ENCODE measurements at regions not wholly inside any gene's neighbourhood (a gene's known extent, or its start where the extent isn't known, plus 50 kb on each side); places are given as distances from the start of the nearest gene placed in this dataset.
"Not testable (repeated sequence)": the region's sequence is repeated elsewhere in the genome, so short reads cannot be mapped to it uniquely, and the experiment has no call there.

DNA sequence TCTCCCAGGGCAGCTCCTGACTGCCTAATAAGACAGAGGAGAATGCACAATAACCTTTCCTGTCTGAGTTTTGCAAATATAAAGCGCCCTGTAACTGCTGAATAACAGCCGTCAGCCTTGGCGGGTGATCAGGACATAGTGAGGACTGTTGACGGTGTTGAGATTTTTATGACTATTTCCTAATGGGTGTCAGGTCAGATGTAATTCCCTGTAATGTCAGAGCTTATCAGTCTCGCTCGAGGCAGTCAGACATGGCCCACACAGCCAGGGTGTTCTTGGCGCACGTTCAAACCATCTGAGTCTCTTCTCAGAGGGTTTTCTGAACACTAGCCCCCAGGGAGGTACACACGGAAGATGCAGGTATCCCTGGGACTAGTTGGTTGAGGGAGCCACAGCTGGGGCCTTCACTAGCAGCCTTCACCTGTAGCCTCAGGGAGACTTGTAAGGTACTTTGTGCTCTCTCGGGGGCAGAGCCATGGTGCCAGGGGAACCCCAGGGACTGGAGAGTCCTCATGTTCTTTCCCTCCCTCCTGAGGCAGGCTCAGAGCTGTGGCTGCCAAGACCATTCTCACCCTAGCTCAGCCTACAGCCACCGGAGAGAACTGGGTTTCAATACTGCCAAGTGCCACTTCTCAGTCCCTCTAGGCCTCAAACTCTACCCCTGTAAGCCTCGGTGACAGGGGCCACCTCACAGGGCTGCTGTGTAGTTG lies 213.1 kb downstream of the UQCRFS1 start:
- H3K4me3 Mint-ChIP-seq (ENCODE audit: unreplicated experiment), result no peak overlapping the region
- TF ChIP-seq, protein P1, sequence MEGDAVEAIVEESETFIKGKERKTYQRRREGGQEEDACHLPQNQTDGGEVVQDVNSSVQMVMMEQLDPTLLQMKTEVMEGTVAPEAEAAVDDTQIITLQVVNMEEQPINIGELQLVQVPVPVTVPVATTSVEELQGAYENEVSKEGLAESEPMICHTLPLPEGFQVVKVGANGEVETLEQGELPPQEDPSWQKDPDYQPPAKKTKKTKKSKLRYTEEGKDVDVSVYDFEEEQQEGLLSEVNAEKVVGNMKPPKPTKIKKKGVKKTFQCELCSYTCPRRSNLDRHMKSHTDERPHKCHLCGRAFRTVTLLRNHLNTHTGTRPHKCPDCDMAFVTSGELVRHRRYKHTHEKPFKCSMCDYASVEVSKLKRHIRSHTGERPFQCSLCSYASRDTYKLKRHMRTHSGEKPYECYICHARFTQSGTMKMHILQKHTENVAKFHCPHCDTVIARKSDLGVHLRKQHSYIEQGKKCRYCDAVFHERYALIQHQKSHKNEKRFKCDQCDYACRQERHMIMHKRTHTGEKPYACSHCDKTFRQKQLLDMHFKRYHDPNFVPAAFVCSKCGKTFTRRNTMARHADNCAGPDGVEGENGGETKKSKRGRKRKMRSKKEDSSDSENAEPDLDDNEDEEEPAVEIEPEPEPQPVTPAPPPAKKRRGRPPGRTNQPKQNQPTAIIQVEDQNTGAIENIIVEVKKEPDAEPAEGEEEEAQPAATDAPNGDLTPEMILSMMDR (IDR thresholded peaks at IDR 0.05; ENCODE audit: unreplicated experiment), result no peak
- H3K27ac Mint-ChIP-seq (ENCODE audit: unreplicated experiment), result no peak overlapping the region
- H3K4me1 Mint-ChIP-seq (ENCODE audit: unreplicated experiment), result no peaks in the 10 kb centered on the region
- peaks cover 5% of the 10 kb centered on the region for H3K27me3 Mint-ChIP-seq (ENCODE audit: unreplicated experiment)
- H3K9me3 Mint-ChIP-seq (ENCODE audit: unreplicated experiment), result peaks cover 17% of the 10 kb centered on the region
- H3K36me3 Mint-ChIP-seq (ENCODE audit: low read depth, unreplicated experiment), result peaks cover 5% of the 10 kb centered on the region
- no peak for DNase-seq (ENCODE audit: low spot score)

DNA sequence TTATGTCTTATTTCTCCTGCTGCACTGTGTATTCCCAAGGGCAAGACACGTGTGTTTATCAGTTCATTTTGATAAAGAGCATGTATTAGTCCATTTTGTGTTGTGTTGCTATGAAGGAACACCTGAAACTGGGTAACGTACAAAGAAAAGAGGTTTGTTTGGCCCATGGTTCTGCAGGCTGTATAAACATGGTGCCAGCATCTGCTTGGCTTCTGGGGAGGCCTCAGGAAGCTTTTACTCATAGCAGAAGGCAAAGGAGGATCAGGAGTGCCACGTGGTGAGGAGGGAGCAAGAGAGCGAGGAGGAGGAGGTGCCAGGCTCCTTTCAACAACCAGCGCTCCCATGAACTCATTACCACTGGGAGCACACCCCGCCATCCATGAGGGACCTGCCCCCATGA lies 214.0 kb downstream of the UQCRFS1 start:
- TF ChIP-seq, protein P1 (IDR thresholded peaks at IDR 0.05; ENCODE audit: unreplicated experiment), result no peak
- H3K4me3 Mint-ChIP-seq (ENCODE audit: unreplicated experiment), result no peak overlapping the region
- peaks cover 5% of the 10 kb centered on the region for H3K27me3 Mint-ChIP-seq (ENCODE audit: unreplicated experiment)
- H3K36me3 Mint-ChIP-seq (ENCODE audit: low read depth, unreplicated experiment), result peaks cover 5% of the 10 kb centered on the region
- no peaks in the 10 kb centered on the region for H3K4me1 Mint-ChIP-seq (ENCODE audit: unreplicated experiment)
- no peak overlapping the region for H3K27ac Mint-ChIP-seq (ENCODE audit: unreplicated experiment)
- peaks cover 17% of the 10 kb centered on the region for H3K9me3 Mint-ChIP-seq (ENCODE audit: unreplicated experiment)
- DNase-seq (ENCODE audit: low spot score), result no peak

DNA sequence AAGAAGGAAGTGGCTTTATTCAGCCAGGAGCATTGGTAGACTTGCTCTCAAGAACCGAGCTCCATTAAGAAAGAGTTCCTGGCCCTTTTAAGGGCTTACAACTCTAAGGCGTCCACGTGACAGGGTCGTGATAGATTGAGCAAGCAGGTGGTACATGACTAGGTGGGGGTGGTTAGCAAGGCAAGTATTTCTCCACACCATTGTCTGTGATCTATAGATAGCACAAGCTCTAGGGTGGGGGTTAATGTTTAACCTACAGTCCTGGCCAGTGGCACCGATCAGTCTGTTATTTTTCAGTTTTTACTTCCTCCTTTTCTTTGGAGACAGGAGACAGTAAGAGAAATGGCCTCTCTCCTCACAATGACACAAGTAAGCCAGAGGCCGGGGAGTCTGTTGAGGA lies 215.1 kb downstream of the UQCRFS1 start:
- H3K9me3 Mint-ChIP-seq (ENCODE audit: unreplicated experiment), result peaks cover 25% of the 10 kb centered on the region
- not testable (repeated sequence) for H3K4me3 Mint-ChIP-seq (ENCODE audit: unreplicated experiment)

DNA sequence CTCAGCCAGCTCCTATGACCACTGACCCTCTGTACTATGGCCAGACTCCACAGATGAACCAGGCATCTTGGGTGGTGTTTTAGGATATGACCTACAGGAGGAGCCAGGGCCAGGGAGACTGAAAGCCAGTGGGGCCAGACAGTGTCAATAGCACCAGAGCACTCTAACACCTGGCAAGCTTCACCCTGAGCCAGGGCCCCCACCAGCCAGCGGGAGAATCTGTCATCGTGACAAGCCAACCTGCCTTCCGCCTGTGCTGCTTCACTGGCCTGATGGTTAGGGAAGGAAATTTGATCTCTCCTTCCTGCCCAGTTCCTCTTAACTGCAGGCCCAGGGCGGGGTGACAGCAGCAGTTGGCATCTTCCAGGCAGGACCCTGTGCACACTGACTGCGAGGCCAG lies 222.4 kb downstream of the UQCRFS1 start:
- Mint-ChIP-seq H3K27me3 (ENCODE audit: unreplicated experiment) (peaks cover 2% of the 10 kb centered on the region), H3K4me1 (ENCODE audit: unreplicated experiment) (peaks cover 9% of the 10 kb centered on the region), H3K36me3 (ENCODE audit: low read depth, unreplicated experiment) (no peaks in the 10 kb centered on the region), H3K27ac (ENCODE audit: unreplicated experiment) (no peak overlapping the region), H3K4me3 (ENCODE audit: unreplicated experiment) (no peak overlapping the region), H3K9me3 (ENCODE audit: unreplicated experiment) (peaks cover 10% of the 10 kb centered on the region)
- TF ChIP-seq, protein P1 (IDR thresholded peaks at IDR 0.05; ENCODE audit: unreplicated experiment), result no peak
- DNase-seq (ENCODE audit: low spot score), result peak; percentile 16

More for the DNA sequence above, 215.1 kb downstream of the UQCRFS1 start:
- not testable (repeated sequence) for DNase-seq (ENCODE audit: low spot score); H3K4me1 Mint-ChIP-seq (ENCODE audit: unreplicated experiment); H3K27me3 Mint-ChIP-seq (ENCODE audit: unreplicated experiment); H3K27ac Mint-ChIP-seq (ENCODE audit: unreplicated experiment); H3K36me3 Mint-ChIP-seq (ENCODE audit: low read depth, unreplicated experiment)

DNA sequence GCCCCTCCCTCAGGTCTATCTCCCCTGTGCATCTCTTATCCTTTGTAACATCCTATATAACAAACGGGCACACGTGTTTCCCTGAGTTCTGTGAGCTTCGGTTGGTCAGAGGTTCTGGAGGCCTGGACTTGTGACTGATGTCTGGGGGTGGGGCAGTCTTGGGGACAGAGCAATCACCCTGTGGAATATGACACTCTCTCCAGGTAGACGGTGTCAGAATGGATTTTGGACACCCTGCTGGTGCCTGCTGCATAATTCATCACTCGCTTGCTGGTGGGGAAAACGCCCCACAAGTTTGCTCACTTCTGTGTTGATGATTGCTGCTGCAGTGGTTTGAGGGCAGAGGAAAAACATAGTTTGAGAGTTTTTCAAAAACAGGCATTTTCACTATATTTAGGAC lies 223.2 kb downstream of the UQCRFS1 start:
- Mint-ChIP-seq H3K27ac (ENCODE audit: unreplicated experiment) (no peak overlapping the region), H3K4me3 (ENCODE audit: unreplicated experiment) (no peak overlapping the region), H3K36me3 (ENCODE audit: low read depth, unreplicated experiment) (no peaks in the 10 kb centered on the region), H3K27me3 (ENCODE audit: unreplicated experiment) (peaks cover 2% of the 10 kb centered on the region), H3K4me1 (ENCODE audit: unreplicated experiment) (peaks cover 9% of the 10 kb centered on the region), H3K9me3 (ENCODE audit: unreplicated experiment) (peaks cover 10% of the 10 kb centered on the region)
- DNase-seq (ENCODE audit: low spot score), result no peak
- TF ChIP-seq, protein P1 (IDR thresholded peaks at IDR 0.05; ENCODE audit: unreplicated experiment), result no peak
